ENCODE measurements at regions not wholly inside any gene's neighbourhood (a gene's known extent, or its start where the extent isn't known, plus 50 kb on each side); places are given as distances from the start of the nearest gene placed in this dataset.

DNA sequence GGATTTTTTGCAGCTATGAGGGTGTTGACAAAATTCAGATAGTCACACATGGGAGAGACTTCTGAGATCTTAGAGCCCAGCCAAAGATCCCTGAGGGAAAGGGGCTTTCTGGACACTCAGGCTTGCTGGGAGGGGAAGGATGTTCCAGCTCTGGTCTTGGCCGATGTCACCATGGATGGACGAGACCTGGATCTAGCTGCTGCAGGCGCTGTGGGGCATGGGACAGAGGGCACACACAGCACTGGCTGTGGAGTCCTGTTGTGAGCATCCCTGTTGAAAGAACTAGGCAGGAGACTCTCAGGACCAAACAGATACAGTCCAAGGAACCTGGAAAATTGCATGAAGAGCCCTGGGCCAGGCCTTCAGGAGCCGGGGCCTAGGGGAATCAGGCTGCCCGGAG, 80.1 kb upstream of the SDK2 start:
- DNase-seq = no peak
- Histone ChIP-seq H3K4me1 (peaks cover 2 to 8% (median 6%) of the 10 kb centered on the region in 4 donors), H3K4me3 (no peak overlapping the region), H3K27me3 (no peaks in the 10 kb centered on the region), H3K36me3 (no peaks in the 10 kb centered on the region), H3K27ac (no peak overlapping the region), H3K9me3 (no peaks in the 10 kb centered on the region)
- 83% methylated on average over 4 of the region's 5 CpGs; no CpG with 5 or more reads in 1 of the 2 donors for WGBS, 2 donors (ENCODE audit: low coverage in 1 of 2)
- in situ Hi-C loops (cut with MboI; ENCODE audit: low pct_ligation_motif_present in 1 of 4, low pct_unique_long_range_greater_than_20kb in 1 of 4, low sequenced_read_pairs in 3 of 4) = loop anchor here in 1 of 4 donors (25.0 kb wide), 1 partner anchor 137 kb away; no protein-coding TSS in a partner anchor
- TF ChIP-seq POLR2AphosphoS5 (IDR thresholded peaks at IDR 0.05) (no peak), POLR2A (IDR thresholded peaks at IDR 0.05) (no peak), EP300 (IDR thresholded peaks at IDR 0.05; ENCODE audit: low read depth) (no peak)
- TF ChIP-seq, protein P1, sequence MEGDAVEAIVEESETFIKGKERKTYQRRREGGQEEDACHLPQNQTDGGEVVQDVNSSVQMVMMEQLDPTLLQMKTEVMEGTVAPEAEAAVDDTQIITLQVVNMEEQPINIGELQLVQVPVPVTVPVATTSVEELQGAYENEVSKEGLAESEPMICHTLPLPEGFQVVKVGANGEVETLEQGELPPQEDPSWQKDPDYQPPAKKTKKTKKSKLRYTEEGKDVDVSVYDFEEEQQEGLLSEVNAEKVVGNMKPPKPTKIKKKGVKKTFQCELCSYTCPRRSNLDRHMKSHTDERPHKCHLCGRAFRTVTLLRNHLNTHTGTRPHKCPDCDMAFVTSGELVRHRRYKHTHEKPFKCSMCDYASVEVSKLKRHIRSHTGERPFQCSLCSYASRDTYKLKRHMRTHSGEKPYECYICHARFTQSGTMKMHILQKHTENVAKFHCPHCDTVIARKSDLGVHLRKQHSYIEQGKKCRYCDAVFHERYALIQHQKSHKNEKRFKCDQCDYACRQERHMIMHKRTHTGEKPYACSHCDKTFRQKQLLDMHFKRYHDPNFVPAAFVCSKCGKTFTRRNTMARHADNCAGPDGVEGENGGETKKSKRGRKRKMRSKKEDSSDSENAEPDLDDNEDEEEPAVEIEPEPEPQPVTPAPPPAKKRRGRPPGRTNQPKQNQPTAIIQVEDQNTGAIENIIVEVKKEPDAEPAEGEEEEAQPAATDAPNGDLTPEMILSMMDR (IDR thresholded peaks at IDR 0.05) = no peak
- intact Hi-C loops (cut with DNase I; ENCODE audit: low total_unique reads) = no loop called here

DNA sequence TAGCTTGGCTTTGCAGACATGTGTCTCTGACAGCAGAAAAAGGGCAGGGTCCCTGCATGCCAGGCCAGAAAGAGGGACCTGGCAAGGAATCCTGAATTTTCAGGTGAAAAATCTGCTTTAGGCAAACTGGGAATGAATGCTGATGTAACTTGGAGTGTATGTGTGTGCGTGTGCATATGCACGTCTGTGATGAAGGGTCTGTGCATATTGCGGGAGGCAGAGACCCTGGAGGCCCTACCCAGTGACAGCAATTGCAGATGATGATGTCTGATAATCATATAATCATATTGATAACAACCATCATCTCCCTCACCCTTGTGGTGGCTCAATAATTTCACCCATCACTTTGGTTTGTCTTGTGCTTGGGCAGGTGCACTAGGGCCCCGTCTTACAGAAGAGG, 80.7 kb upstream of the SDK2 start:
- Histone ChIP-seq H3K27ac (no peak overlapping the region), H3K27me3 (no peaks in the 10 kb centered on the region), H3K4me3 (no peak overlapping the region), H3K9me3 (no peaks in the 10 kb centered on the region), H3K36me3 (no peaks in the 10 kb centered on the region), H3K4me1 (peaks cover 0 to 2% (median under 1%) of the 10 kb centered on the region in 4 donors)
- intact Hi-C loops (cut with DNase I; ENCODE audit: low total_unique reads) = no loop called here
- 84% methylated on average over 4 of the region's 4 CpGs; no CpG with 5 or more reads in 1 of the 2 donors for WGBS, 2 donors (ENCODE audit: low coverage in 1 of 2)
- in situ Hi-C loops (cut with MboI; ENCODE audit: low pct_ligation_motif_present in 1 of 4, low pct_unique_long_range_greater_than_20kb in 1 of 4, low sequenced_read_pairs in 3 of 4) = loop anchor here in 1 of 4 donors (25.0 kb wide), 1 partner anchor 138 kb away; no protein-coding TSS in a partner anchor
- DNase-seq = no peak
- TF ChIP-seq EP300 (IDR thresholded peaks at IDR 0.05; ENCODE audit: low read depth) (no peak), POLR2A (IDR thresholded peaks at IDR 0.05) (no peak), POLR2AphosphoS5 (IDR thresholded peaks at IDR 0.05) (no peak)
- TF ChIP-seq, protein P1 (IDR thresholded peaks at IDR 0.05) = no peak

DNA sequence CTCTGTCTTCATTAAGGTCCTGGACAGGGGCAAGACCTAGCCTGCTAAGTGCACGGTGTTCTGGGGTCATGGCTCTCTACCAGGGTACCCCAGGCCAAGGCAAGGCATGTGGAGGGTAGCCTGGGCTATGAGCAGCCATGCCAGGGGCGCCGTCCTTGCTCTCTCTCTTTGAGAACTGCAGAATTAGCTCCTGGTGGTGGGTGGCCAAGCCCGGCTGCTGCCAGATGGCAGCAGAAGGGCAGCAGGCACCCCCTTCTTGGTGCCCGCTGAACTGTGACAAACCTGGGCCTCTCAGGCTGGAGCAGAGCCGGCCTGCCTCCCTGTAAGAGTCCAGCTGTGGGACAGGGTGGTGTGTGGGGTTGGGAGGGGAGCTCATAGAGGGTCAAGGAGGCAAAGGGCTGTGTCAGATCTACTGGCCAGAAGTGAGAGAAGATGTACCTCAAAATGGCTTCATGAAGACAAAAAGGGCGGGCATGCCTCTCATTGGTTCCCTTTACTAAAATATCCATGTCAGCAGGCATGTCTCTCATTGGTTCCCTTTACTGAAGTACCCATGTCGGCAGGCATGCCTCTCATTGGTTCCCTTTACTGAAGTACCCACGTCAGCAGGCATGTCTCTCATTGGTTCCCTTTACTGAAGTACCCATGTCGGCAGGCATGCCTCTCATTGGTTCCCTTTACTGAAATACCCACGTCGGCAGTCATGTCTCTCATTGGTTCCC, 81.7 kb upstream of the SDK2 start:
- WGBS, 2 donors (ENCODE audit: low coverage in 1 of 2) = 40 to 84% methylated on average over 1 to 12 of the region's 12 CpGs
- H3K36me3 ChIP-seq = no peaks in the 10 kb centered on the region
- H3K4me3 ChIP-seq = no peak overlapping the region
- no peaks in the 10 kb centered on the region for H3K27me3 ChIP-seq
- DNase-seq = no peak
- no peak for TF ChIP-seq POLR2A (IDR thresholded peaks at IDR 0.05)
- TF ChIP-seq EP300 (IDR thresholded peaks at IDR 0.05; ENCODE audit: low read depth) = no peak
- TF ChIP-seq POLR2AphosphoS5 (IDR thresholded peaks at IDR 0.05) = no peak
- TF ChIP-seq, protein P1 (IDR thresholded peaks at IDR 0.05) = no peak
- no peaks in the 10 kb centered on the region for H3K9me3 ChIP-seq
- intact Hi-C loops (cut with DNase I; ENCODE audit: low total_unique reads) = no loop called here
- H3K4me1 ChIP-seq = no peaks in the 10 kb centered on the region
- in situ Hi-C loops (cut with MboI; ENCODE audit: low pct_ligation_motif_present in 1 of 4, low pct_unique_long_range_greater_than_20kb in 1 of 4, low sequenced_read_pairs in 3 of 4) = no loop called here
- H3K27ac ChIP-seq = no peak overlapping the region

DNA sequence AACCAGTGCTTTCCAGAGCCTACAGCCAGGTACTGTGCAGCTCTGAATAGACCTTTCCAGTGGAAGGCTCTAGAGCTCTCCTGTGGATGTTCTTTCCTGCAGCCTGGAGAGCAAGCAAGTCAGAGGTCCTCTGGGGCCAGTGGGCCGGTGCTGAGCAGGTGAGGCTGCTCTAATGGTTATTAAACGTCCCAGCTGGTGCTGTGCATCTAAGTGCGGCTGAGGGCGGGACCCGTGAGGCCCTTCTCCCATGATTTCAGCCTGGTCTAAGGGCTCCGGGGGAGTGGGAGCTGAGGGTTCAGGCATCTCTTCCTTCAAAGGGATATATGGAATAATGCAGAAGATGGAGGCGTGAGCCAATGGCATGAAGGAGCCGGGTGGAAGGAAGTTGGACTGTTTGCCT, 83.7 kb upstream of the SDK2 start:
- TF ChIP-seq EP300 (IDR thresholded peaks at IDR 0.05; ENCODE audit: low read depth) = no peak
- TF ChIP-seq, protein P1 (IDR thresholded peaks at IDR 0.05) = no peak
- TF ChIP-seq POLR2A (IDR thresholded peaks at IDR 0.05) = no peak
- no peak for TF ChIP-seq POLR2AphosphoS5 (IDR thresholded peaks at IDR 0.05)
- intact Hi-C loops (cut with DNase I; ENCODE audit: low total_unique reads) = no loop called here
- no peak overlapping the region for H3K4me3 ChIP-seq
- no peaks in the 10 kb centered on the region for H3K9me3 ChIP-seq
- no peak overlapping the region for H3K27ac ChIP-seq
- in situ Hi-C loops (cut with MboI; ENCODE audit: low pct_ligation_motif_present in 1 of 4, low pct_unique_long_range_greater_than_20kb in 1 of 4, low sequenced_read_pairs in 3 of 4) = no loop called here
- no peaks in the 10 kb centered on the region for H3K4me1 ChIP-seq
- H3K36me3 ChIP-seq = no peaks in the 10 kb centered on the region
- 50 to 87% methylated on average over 2 to 8 of the region's 8 CpGs for WGBS, 2 donors (ENCODE audit: low coverage in 1 of 2)
- no peak for DNase-seq
- no peaks in the 10 kb centered on the region for H3K27me3 ChIP-seq

All from transverse colon (tissue), 4 donors.